A549 (cell line): ENCODE measurements at regions not wholly inside any gene's neighbourhood (a gene's known extent, or its start where the extent isn't known, plus 50 kb on each side); places are given as distances from the start of the nearest gene placed in this dataset.

Source experiments
- EP300 ChIP-seq, 2 experiments: fragments of >200 bp; sonication (Bioruptor Twin); formaldehyde crosslinking; IDR thresholded peaks; 2 replicates in 1 of 2; 3 replicates in 1 of 2; pipeline ENCODE4 v1.6.1; 2016 to 2017
- ESRRA ChIP-seq: fragments of 150-350 bp; IDR thresholded peaks from 2 replicates; pipeline ENCODE4 v1.6.1; 2014; ENCODE audit warnings: mild to moderate bottlenecking, low read length, borderline replicate concordance
- HOXA7 ChIP-seq: fragments of 250-450 bp; sonication (Bioruptor Pico); IDR thresholded peaks from 2 replicates; pipeline ENCODE4 v1.5.0; 2020; ENCODE audit warnings: mild to moderate bottlenecking, moderate library complexity
- KDM5A ChIP-seq: fragments of 200-600 bp; sonication (generic); IDR thresholded peaks from 2 replicates; pipeline ENCODE4 v1.6.1; 2016; ENCODE audit warnings: antibody characterized with exemption, mild to moderate bottlenecking
- NR3C1 ChIP-seq: fragments of >200 bp; sonication (Bioruptor Twin); formaldehyde crosslinking; IDR thresholded peaks from 3 replicates; pipeline ENCODE4 v1.6.1; 2017
- TF ChIP-seq, protein P1 (sequence below): fragments of 200-600 bp; sonication (generic); IDR thresholded peaks from 2 replicates; pipeline ENCODE4 v1.6.1; 2016; ENCODE audit warnings: antibody characterized with exemption, mild to moderate bottlenecking, moderate library complexity
- TF ChIP-seq, protein P2 (sequence below): fragments of >200 bp; sonication (Bioruptor Twin); formaldehyde crosslinking; IDR thresholded peaks from 3 replicates; pipeline ENCODE4 v1.5.1; 2016
- TF ChIP-seq, protein P3 (sequence below): fragments of 150-350 bp; IDR thresholded peaks from 2 replicates; pipeline ENCODE4 v1.6.1; 2014; ENCODE audit warnings: low read depth, mild to moderate bottlenecking, low read length
- TF ChIP-seq, protein P4 (sequence below): fragments of 450-650 bp; IDR thresholded peaks from 2 replicates; pipeline ENCODE4 v1.6.1; 2014; ENCODE audit warnings: antibody characterized with exemption
- TF ChIP-seq, protein P5 (sequence below): IDR thresholded peaks from 2 replicates; pipeline ENCODE4 v1.6.1; 2012

DNA sequence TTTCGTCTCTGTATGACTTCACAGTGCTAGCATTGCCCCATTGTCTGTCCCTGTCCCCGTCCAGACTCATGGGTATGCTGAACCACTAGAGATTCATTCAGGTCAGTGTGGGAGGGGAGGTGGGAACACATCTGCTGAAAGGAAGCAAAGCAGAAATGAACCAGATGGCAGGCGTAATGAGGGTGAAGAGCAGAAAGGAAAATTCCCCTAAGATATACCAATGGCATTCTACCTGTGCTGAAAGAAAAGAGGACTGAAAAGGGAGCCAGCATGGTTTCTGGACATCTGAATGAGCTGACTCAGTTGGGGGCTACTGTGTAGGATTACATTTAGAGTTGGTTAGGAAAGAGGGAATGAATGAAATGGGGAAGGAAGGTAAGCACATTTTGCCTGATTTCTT is 678.7 kb downstream of the MAT2B start:
- TF ChIP-seq, protein P1, sequence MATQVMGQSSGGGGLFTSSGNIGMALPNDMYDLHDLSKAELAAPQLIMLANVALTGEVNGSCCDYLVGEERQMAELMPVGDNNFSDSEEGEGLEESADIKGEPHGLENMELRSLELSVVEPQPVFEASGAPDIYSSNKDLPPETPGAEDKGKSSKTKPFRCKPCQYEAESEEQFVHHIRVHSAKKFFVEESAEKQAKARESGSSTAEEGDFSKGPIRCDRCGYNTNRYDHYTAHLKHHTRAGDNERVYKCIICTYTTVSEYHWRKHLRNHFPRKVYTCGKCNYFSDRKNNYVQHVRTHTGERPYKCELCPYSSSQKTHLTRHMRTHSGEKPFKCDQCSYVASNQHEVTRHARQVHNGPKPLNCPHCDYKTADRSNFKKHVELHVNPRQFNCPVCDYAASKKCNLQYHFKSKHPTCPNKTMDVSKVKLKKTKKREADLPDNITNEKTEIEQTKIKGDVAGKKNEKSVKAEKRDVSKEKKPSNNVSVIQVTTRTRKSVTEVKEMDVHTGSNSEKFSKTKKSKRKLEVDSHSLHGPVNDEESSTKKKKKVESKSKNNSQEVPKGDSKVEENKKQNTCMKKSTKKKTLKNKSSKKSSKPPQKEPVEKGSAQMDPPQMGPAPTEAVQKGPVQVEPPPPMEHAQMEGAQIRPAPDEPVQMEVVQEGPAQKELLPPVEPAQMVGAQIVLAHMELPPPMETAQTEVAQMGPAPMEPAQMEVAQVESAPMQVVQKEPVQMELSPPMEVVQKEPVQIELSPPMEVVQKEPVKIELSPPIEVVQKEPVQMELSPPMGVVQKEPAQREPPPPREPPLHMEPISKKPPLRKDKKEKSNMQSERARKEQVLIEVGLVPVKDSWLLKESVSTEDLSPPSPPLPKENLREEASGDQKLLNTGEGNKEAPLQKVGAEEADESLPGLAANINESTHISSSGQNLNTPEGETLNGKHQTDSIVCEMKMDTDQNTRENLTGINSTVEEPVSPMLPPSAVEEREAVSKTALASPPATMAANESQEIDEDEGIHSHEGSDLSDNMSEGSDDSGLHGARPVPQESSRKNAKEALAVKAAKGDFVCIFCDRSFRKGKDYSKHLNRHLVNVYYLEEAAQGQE = no peak
- TF ChIP-seq, protein P2, sequence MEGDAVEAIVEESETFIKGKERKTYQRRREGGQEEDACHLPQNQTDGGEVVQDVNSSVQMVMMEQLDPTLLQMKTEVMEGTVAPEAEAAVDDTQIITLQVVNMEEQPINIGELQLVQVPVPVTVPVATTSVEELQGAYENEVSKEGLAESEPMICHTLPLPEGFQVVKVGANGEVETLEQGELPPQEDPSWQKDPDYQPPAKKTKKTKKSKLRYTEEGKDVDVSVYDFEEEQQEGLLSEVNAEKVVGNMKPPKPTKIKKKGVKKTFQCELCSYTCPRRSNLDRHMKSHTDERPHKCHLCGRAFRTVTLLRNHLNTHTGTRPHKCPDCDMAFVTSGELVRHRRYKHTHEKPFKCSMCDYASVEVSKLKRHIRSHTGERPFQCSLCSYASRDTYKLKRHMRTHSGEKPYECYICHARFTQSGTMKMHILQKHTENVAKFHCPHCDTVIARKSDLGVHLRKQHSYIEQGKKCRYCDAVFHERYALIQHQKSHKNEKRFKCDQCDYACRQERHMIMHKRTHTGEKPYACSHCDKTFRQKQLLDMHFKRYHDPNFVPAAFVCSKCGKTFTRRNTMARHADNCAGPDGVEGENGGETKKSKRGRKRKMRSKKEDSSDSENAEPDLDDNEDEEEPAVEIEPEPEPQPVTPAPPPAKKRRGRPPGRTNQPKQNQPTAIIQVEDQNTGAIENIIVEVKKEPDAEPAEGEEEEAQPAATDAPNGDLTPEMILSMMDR = no peak
- TF ChIP-seq, protein P3, sequence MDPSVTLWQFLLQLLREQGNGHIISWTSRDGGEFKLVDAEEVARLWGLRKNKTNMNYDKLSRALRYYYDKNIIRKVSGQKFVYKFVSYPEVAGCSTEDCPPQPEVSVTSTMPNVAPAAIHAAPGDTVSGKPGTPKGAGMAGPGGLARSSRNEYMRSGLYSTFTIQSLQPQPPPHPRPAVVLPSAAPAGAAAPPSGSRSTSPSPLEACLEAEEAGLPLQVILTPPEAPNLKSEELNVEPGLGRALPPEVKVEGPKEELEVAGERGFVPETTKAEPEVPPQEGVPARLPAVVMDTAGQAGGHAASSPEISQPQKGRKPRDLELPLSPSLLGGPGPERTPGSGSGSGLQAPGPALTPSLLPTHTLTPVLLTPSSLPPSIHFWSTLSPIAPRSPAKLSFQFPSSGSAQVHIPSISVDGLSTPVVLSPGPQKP = no peak
- TF ChIP-seq ESRRA = no peak
- no peak for TF ChIP-seq EP300 (IDR thresholded peaks at IDR 0.05)
- TF ChIP-seq, protein P4, sequence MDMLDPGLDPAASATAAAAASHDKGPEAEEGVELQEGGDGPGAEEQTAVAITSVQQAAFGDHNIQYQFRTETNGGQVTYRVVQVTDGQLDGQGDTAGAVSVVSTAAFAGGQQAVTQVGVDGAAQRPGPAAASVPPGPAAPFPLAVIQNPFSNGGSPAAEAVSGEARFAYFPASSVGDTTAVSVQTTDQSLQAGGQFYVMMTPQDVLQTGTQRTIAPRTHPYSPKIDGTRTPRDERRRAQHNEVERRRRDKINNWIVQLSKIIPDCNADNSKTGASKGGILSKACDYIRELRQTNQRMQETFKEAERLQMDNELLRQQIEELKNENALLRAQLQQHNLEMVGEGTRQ = no peak
- no peak for TF ChIP-seq KDM5A
- TF ChIP-seq HOXA7 (CRISPR knock-in tag) = no peak
- TF ChIP-seq, protein P5, sequence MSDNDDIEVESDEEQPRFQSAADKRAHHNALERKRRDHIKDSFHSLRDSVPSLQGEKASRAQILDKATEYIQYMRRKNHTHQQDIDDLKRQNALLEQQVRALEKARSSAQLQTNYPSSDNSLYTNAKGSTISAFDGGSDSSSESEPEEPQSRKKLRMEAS = no peak
- TF ChIP-seq NR3C1 = no peak
